Activated CD8-positive, alpha-beta T cell treated with anti-CD3 and anti-CD28 coated beads for 36 hours (primary cell): ENCODE measurements at regions not wholly inside any gene's neighbourhood (a gene's known extent, or its start where the extent isn't known, plus 50 kb on each side); places are given as distances from the start of the nearest gene placed in this dataset.

ENCODE experiments used
- ATAC-seq: fragments of 200-7000 bp; cut with Tn5 transposase; one replicate; pipeline ENCODE4 v1.10.0; 2021; ENCODE audit warnings: mild to moderate bottlenecking, moderate library complexity
- CTCF ChIA-PET: fragments of 350-600 bp; sonication (Branson Sonifier 250); formaldehyde crosslinking; loops from one replicate; lab custom pipeline; 2021; ENCODE audit warnings: antibody characterized with exemption; lab: Charles Lee
- POLR2A ChIA-PET: fragments of 350-600 bp; sonication (Branson Sonifier 250); formaldehyde crosslinking; loops from one replicate; lab custom pipeline; 2021; ENCODE audit warnings: antibody characterized with exemption; lab: Charles Lee
- DNase-seq: peaks from one replicate; pipeline ENCODE4 v3.0.0-alpha.2; 2020
- H3K27ac Mint-ChIP-seq: one replicate; pipeline ENCODE4 v1.8.0; 2021; ENCODE audit warnings: mild to moderate bottlenecking, mixed read lengths
- H3K27me3 Mint-ChIP-seq: one replicate; pipeline ENCODE4 v1.8.0; 2021; ENCODE audit warnings: mixed read lengths
- H3K36me3 Mint-ChIP-seq: one replicate; pipeline ENCODE4 v1.8.0; 2021; ENCODE audit warnings: low read depth, mixed read lengths
- H3K4me1 Mint-ChIP-seq: one replicate; pipeline ENCODE4 v1.8.0; 2021; ENCODE audit warnings: low read depth, mixed read lengths
- H3K4me3 Mint-ChIP-seq: one replicate; pipeline ENCODE4 v1.8.0; 2021; ENCODE audit warnings: mild to moderate bottlenecking, moderate library complexity, mixed read lengths
- H3K9me3 Mint-ChIP-seq: one replicate; pipeline ENCODE4 v1.8.0; 2021; ENCODE audit warnings: mixed read lengths
- intact Hi-C: fragments of 100-400 bp; cut with micrococcal nuclease; formaldehyde crosslinking; loops from one replicate; pipeline ENCODE4 v1.10.0; 2022
- TF ChIP-seq, protein P1 (sequence below): fragments of 200-600 bp; IDR thresholded peaks from one replicate; pipeline ENCODE4 v1.8.0; 2022; ENCODE audit warnings: antibody characterized with exemption, mild to moderate bottlenecking

DNA sequence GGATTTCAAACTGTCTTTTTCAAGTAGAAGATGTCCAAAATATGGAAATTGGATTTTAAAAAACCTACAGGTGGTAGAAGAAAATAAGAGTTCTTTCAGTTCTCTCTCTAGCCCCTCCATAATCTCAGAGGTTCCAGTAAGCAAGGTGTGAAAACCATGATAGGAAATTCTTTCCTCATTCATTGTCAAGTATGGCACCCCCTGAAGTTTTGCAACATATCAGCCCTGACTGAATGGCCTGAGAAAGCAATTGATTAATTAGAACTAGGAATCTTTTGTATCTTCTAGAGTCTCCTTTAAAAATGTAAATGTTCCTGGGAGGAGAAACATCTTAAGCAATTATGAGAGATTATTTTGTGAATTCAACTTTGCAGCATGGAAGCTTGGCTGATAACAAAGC is 198.7 kb upstream of the STXBP5 start:
- CTCF ChIA-PET, result interaction anchor here (0.8 kb wide), 1 partner anchor 33 kb away, joined by 3 read pairs; no protein-coding TSS in a partner anchor
- POLR2A ChIA-PET, result interaction anchor here (0.6 kb wide), 1 partner anchor 226 kb away, joined by 3 read pairs; no protein-coding TSS in a partner anchor
- ATAC-seq, result no peak
- Mint-ChIP-seq H3K27ac (no peak overlapping the region), H3K4me1 (no peaks in the 10 kb centered on the region), H3K9me3 (peaks cover 3% of the 10 kb centered on the region), H3K4me3 (no peak overlapping the region), H3K27me3 (no peaks in the 10 kb centered on the region), H3K36me3 (peaks cover 1% of the 10 kb centered on the region)
- intact Hi-C loops, result no loop called here
- TF ChIP-seq, protein P1, sequence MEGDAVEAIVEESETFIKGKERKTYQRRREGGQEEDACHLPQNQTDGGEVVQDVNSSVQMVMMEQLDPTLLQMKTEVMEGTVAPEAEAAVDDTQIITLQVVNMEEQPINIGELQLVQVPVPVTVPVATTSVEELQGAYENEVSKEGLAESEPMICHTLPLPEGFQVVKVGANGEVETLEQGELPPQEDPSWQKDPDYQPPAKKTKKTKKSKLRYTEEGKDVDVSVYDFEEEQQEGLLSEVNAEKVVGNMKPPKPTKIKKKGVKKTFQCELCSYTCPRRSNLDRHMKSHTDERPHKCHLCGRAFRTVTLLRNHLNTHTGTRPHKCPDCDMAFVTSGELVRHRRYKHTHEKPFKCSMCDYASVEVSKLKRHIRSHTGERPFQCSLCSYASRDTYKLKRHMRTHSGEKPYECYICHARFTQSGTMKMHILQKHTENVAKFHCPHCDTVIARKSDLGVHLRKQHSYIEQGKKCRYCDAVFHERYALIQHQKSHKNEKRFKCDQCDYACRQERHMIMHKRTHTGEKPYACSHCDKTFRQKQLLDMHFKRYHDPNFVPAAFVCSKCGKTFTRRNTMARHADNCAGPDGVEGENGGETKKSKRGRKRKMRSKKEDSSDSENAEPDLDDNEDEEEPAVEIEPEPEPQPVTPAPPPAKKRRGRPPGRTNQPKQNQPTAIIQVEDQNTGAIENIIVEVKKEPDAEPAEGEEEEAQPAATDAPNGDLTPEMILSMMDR, result no peak
- DNase-seq, result peak; percentile 12

GRCh38 chr6:147007441-147007840 is 196.8 kb upstream of the STXBP5 start:
- DNase-seq, result no peak
- Mint-ChIP-seq H3K27me3 (no peaks in the 10 kb centered on the region), H3K9me3 (peaks cover 3% of the 10 kb centered on the region), H3K4me3 (no peak overlapping the region), H3K4me1 (no peaks in the 10 kb centered on the region), H3K36me3 (peaks cover 1% of the 10 kb centered on the region), H3K27ac (no peak overlapping the region)
- CTCF ChIA-PET, result no interaction called here
- intact Hi-C loops, result no loop called here
- ATAC-seq, result no peak
- TF ChIP-seq, protein P1, result no peak
- POLR2A ChIA-PET, result no interaction called here

GRCh38 chr6:147009358-147009757 is 194.9 kb upstream of the STXBP5 start:
- intact Hi-C loops, result no loop called here
- H3K27me3 Mint-ChIP-seq, result no peaks in the 10 kb centered on the region
- H3K4me3 Mint-ChIP-seq, result no peak overlapping the region
- H3K4me1 Mint-ChIP-seq, result no peaks in the 10 kb centered on the region
- no peak overlapping the region for H3K27ac Mint-ChIP-seq
- H3K36me3 Mint-ChIP-seq, result peaks cover 1% of the 10 kb centered on the region
- CTCF ChIA-PET, result no interaction called here
- DNase-seq (no peak), ATAC-seq (no peak)
- peaks cover 3% of the 10 kb centered on the region for H3K9me3 Mint-ChIP-seq
- POLR2A ChIA-PET, result no interaction called here
- TF ChIP-seq, protein P1, result no peak

DNA sequence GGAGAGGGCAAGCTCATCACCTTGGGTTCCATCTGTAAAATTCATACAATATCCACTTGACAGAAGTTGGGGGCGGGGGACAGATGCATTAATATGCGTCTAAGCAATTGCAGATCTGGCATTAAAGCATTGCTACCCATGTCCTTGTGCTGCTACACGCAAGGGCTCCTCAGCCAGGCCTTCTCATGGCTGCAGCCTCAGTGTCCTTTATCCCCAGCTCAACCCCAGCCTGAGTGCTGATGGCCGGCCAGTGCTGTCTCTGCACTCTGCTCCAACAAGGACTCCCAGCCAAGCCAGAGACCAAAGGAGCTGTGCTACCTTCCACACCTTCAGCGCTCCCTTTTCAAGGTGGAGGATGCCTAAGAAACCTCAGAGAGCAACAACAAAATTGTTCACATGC is 188.5 kb upstream of the STXBP5 start:
- TF ChIP-seq, protein P1, result no peak

DNA sequence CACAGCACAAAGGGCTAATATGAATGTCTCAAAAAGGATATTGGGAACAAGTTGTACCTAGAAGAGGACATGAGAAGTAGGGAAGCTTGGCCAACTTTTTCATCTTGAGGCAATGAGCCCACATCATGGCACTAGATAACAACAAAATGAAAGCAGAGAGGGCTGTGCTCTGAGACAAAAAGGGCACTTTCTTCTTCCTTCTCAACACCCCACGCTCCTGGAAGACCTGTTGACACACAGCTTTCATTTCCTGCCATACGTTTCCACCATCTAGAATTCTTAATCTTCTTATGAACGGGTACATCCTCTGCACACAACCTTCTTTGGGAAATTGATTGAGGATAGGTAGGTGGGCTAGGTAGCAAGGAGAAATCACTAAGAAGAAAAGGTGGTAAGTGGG is 187.8 kb upstream of the STXBP5 start:
- H3K9me3 Mint-ChIP-seq, result no peaks in the 10 kb centered on the region
- H3K4me3 Mint-ChIP-seq, result no peak overlapping the region
- H3K27me3 Mint-ChIP-seq, result no peaks in the 10 kb centered on the region
- H3K36me3 Mint-ChIP-seq, result no peaks in the 10 kb centered on the region
- TF ChIP-seq, protein P1, result no peak
- ChIA-PET CTCF (no interaction called here), POLR2A (no interaction called here)
- ATAC-seq (no peak), DNase-seq (peak; percentile 2)
- intact Hi-C loops, result no loop called here
- peaks cover 5% of the 10 kb centered on the region for H3K4me1 Mint-ChIP-seq
- H3K27ac Mint-ChIP-seq, result no peak overlapping the region

More for the DNA sequence above, 188.5 kb upstream of the STXBP5 start:
- Mint-ChIP-seq H3K27me3 (no peaks in the 10 kb centered on the region), H3K27ac (no peak overlapping the region), H3K4me3 (no peak overlapping the region), H3K36me3 (no peaks in the 10 kb centered on the region), H3K4me1 (peaks cover 5% of the 10 kb centered on the region), H3K9me3 (no peaks in the 10 kb centered on the region)
- ChIA-PET POLR2A (no interaction called here), CTCF (no interaction called here)
- DNase-seq, result no peak
- intact Hi-C loops, result no loop called here
- no peak for ATAC-seq
